ENCODE measurements at regions not wholly inside any gene's neighbourhood (a gene's known extent, or its start where the extent isn't known, plus 50 kb on each side); places are given as distances from the start of the nearest gene placed in this dataset.

- ATAC-seq, result no peak
- TF ChIP-seq ZFP3 (CRISPR knock-in tag; IDR thresholded peaks at IDR 0.05) (no peak), ISL1 (CRISPR knock-in tag; IDR thresholded peaks at IDR 0.05) (no peak), CREB5 (CRISPR knock-in tag; IDR thresholded peaks at IDR 0.05; ENCODE audit: low read depth) (no peak), TOX (CRISPR knock-in tag; IDR thresholded peaks at IDR 0.05; ENCODE audit: borderline replicate concordance) (no peak), OSR1 (CRISPR knock-in tag; IDR thresholded peaks at IDR 0.05) (no peak), ZNF8 (CRISPR knock-in tag; IDR thresholded peaks at IDR 0.05) (no peak), ZNF565 (CRISPR knock-in tag; conservative IDR thresholded peaks at IDR 0.05; ENCODE audit: low read depth) (no peak), CSDC2 (CRISPR knock-in tag; IDR thresholded peaks at IDR 0.05) (no peak), CSRNP3 (CRISPR knock-in tag; IDR thresholded peaks at IDR 0.05) (no peak), PPARA (CRISPR knock-in tag; IDR thresholded peaks at IDR 0.05; ENCODE audit: borderline replicate concordance) (no peak), POU6F1 (CRISPR knock-in tag; IDR thresholded peaks at IDR 0.05; ENCODE audit: borderline replicate concordance, low read depth) (no peak), SNAI2 (CRISPR knock-in tag; IDR thresholded peaks at IDR 0.05) (no peak), ZC3H10 (CRISPR knock-in tag; IDR thresholded peaks at IDR 0.05) (no peak), ZNF70 (CRISPR knock-in tag; IDR thresholded peaks at IDR 0.05) (no peak), BACH2 (CRISPR knock-in tag; IDR thresholded peaks at IDR 0.05; ENCODE audit: borderline replicate concordance) (no peak), TSHZ2 (CRISPR knock-in tag; IDR thresholded peaks at IDR 0.05) (no peak)
Observed at GRCh38 chr2:239506961-239507360, 106.1 kb upstream of the HDAC4 start.

- no peak for ATAC-seq
- TF ChIP-seq TOX (CRISPR knock-in tag; IDR thresholded peaks at IDR 0.05; ENCODE audit: borderline replicate concordance) (no peak), POU6F1 (CRISPR knock-in tag; IDR thresholded peaks at IDR 0.05; ENCODE audit: borderline replicate concordance, low read depth) (no peak), RARB (CRISPR knock-in tag; IDR thresholded peaks at IDR 0.05) (no peak), ZNF70 (CRISPR knock-in tag; IDR thresholded peaks at IDR 0.05) (no peak), CSDC2 (CRISPR knock-in tag; IDR thresholded peaks at IDR 0.05) (no peak), TCF4 (CRISPR knock-in tag; IDR thresholded peaks at IDR 0.05; ENCODE audit: borderline replicate concordance) (no peak), CSRNP3 (CRISPR knock-in tag; IDR thresholded peaks at IDR 0.05) (no peak)
Observed at GRCh38 chr2:239506101-239506857, 105.5 kb upstream of the HDAC4 start.
